ENCODE measurements at regions not wholly inside any gene's neighbourhood (a gene's known extent, or its start where the extent isn't known, plus 50 kb on each side); places are given as distances from the start of the nearest gene placed in this dataset.

DNA sequence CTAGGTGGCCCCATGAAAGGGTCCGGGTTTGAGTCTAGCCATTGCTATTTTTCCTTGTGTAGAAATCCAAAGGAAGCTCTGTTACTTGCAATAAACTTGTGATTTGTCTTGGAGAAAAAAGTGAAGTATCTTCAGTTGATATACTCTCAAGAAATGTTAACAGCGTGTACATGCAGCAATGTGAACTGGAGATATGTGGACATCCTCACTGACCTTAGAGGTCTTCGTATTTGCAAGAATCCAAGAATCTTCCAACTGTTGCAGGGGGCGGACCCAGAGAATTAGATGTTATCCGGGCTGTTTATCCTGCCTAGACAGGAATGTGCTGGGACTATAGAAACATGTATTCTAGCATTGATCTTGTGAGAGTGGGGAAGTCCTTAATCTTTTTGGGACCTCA is 187.6 kb downstream of the KCNS3 start:
- intact Hi-C loops (cut with DNase I; ENCODE audit: low total_unique reads): no loop called here
- Histone ChIP-seq H3K4me3 (no peak overlapping the region), H3K9me3 (no peaks in the 10 kb centered on the region), H3K4me1 (no peaks in the 10 kb centered on the region), H3K36me3 (no peaks in the 10 kb centered on the region), H3K27ac (peak overlapping the region in 1 of 2 donors; percentile 66), H3K27me3 (no peaks in the 10 kb centered on the region)
- TF ChIP-seq CTCF (IDR thresholded peaks at IDR 0.05): no peak
- TF ChIP-seq POLR2AphosphoS5 (IDR thresholded peaks at IDR 0.05): no peak
- TF ChIP-seq POLR2A (IDR thresholded peaks at IDR 0.05): no peak
- no peak for DNase-seq (ENCODE audit: low spot score in 2 of 2)

DNA sequence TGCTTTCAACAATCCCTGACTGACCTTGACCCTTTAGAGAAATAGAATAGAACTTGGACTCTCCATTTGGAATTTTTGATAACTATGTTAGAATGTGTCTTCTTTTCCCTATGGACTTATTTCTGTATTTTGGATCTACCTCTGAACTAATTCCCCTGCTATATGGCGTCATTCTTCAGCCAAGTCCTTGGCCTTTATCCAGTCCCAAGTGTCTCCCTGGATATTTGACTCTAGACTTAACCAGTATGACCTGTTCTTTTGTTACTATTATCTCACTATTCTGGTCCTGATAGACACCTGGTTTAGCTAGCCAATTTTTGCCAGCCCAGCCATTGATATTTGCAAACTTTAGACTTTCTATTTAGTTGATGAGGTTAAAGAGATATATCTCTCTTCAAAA is 186.8 kb downstream of the KCNS3 start:
- H3K4me3 ChIP-seq: no peak overlapping the region
- H3K27me3 ChIP-seq: no peaks in the 10 kb centered on the region
- H3K36me3 ChIP-seq: no peaks in the 10 kb centered on the region
- no peaks in the 10 kb centered on the region for H3K9me3 ChIP-seq
- no peak for TF ChIP-seq CTCF (IDR thresholded peaks at IDR 0.05)
- H3K4me1 ChIP-seq: no peaks in the 10 kb centered on the region
- no peak overlapping the region for H3K27ac ChIP-seq
- intact Hi-C loops (cut with DNase I; ENCODE audit: low total_unique reads): no loop called here
- no peak for DNase-seq (ENCODE audit: low spot score in 2 of 2)

GRCh38 chr2:18063826-18064470 is 185.5 kb downstream of the KCNS3 start:
- no peak for TF ChIP-seq POLR2A (IDR thresholded peaks at IDR 0.05)
- no peak for TF ChIP-seq CTCF (IDR thresholded peaks at IDR 0.05)
- no peak for TF ChIP-seq POLR2AphosphoS5 (IDR thresholded peaks at IDR 0.05)
- Histone ChIP-seq H3K36me3 (no peaks in the 10 kb centered on the region), H3K9me3 (no peaks in the 10 kb centered on the region), H3K27ac (no peak overlapping the region), H3K4me1 (no peaks in the 10 kb centered on the region), H3K4me3 (no peak overlapping the region), H3K27me3 (no peaks in the 10 kb centered on the region)
- DNase-seq (ENCODE audit: low spot score in 2 of 2): no peak
- intact Hi-C loops (cut with DNase I; ENCODE audit: low total_unique reads): no loop called here

- no peaks in the 10 kb centered on the region for H3K9me3 ChIP-seq
- H3K27me3 ChIP-seq: no peaks in the 10 kb centered on the region
- TF ChIP-seq POLR2AphosphoS5 (IDR thresholded peaks at IDR 0.05) (no peak), POLR2A (IDR thresholded peaks at IDR 0.05) (no peak), CTCF (IDR thresholded peaks at IDR 0.05) (no peak)
- H3K4me3 ChIP-seq: no peak overlapping the region
- no peaks in the 10 kb centered on the region for H3K36me3 ChIP-seq
- no peak overlapping the region for H3K27ac ChIP-seq
- intact Hi-C loops (cut with DNase I; ENCODE audit: low total_unique reads): no loop called here
- no peak for DNase-seq (ENCODE audit: low spot score in 2 of 2)
- H3K4me1 ChIP-seq: no peaks in the 10 kb centered on the region
These were observed 184.4 kb downstream of the KCNS3 start for GRCh38 chr2:18062892-18063291.

DNA sequence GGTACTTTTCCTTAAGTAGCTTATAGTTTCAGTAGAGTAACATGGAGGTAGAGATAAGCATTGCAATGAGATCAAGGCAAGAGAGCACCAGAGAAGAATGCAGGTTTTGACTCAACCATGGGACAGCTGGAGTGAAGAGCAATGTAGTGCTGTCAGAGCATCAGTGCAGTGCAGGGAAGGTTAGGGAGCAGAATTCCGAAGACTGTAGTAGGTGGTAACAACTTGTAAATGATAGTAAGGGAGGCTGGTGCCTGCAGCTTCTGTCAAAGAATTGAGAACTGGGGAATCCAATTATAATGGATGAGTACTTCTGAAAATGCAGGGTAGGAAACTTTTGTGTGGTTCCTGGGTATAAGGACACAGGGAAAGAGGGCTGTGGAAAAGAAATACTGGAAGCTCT is 183.2 kb downstream of the KCNS3 start:
- DNase-seq (ENCODE audit: low spot score in 2 of 2): no peak
- no peaks in the 10 kb centered on the region for H3K36me3 ChIP-seq
- intact Hi-C loops (cut with DNase I; ENCODE audit: low total_unique reads): no loop called here
- no peaks in the 10 kb centered on the region for H3K27me3 ChIP-seq
- no peak overlapping the region for H3K4me3 ChIP-seq
- TF ChIP-seq POLR2AphosphoS5 (IDR thresholded peaks at IDR 0.05) (no peak), CTCF (IDR thresholded peaks at IDR 0.05) (no peak), POLR2A (IDR thresholded peaks at IDR 0.05) (no peak)
- no peak overlapping the region for H3K27ac ChIP-seq
- no peaks in the 10 kb centered on the region for H3K4me1 ChIP-seq
- no peaks in the 10 kb centered on the region for H3K9me3 ChIP-seq

All from breast epithelium (tissue), 4 donors.